ENCODE measurements at regions not wholly inside any gene's neighbourhood (a gene's known extent, or its start where the extent isn't known, plus 50 kb on each side); places are given as distances from the start of the nearest gene placed in this dataset.

GRCh38 chr6:164130151-164130550 lies 715.6 kb downstream of the QKI start:
- no peaks in the 10 kb centered on the region for H3K9me2 ChIP-seq (ENCODE audit: insufficient read depth)
- H3K4me2 ChIP-seq (ENCODE audit: low read length): no peak overlapping the region
- H3K4me1 ChIP-seq (ENCODE audit: control insufficient read depth in 1 of 2, insufficient read depth in 2 of 2, low read length in 2 of 2): no peaks in the 10 kb centered on the region
- ChIA-PET POLR2A (no interaction called here), CTCF (no interaction called here), RAD21 (ENCODE audit: low non-redundant PET in 1 of 2, low total read pairs in 2 of 2, uncharacterized antibody in 2 of 2, unreplicated experiment in 2 of 2) (no interaction called here)
- DNase-seq (ENCODE audit: low read depth, low spot score) (no peak), ATAC-seq (no peak)
- no peaks in the 10 kb centered on the region for H3K27me3 ChIP-seq (ENCODE audit: insufficient read depth, low read length)
- H3K79me2 ChIP-seq (ENCODE audit: insufficient read depth, low read length): no peaks in the 10 kb centered on the region
- peaks cover 0 to 5% of the 10 kb centered on the region in 2 experiments; a peak in 1 of 4 replicates for H3K9me3 ChIP-seq (ENCODE audit: control insufficient read depth in 1 of 2, insufficient read depth in 1 of 2, low read depth in 1 of 2, low read length in 2 of 2)
- H3K4me3 ChIP-seq (replicated peaks in 1 of 2; ENCODE audit: low read depth in 1 of 2, low read length in 2 of 2): no peak overlapping the region
- H3K36me3 ChIP-seq (ENCODE audit: control insufficient read depth in 1 of 2, insufficient read depth in 2 of 2, low read length in 2 of 2): no peaks in the 10 kb centered on the region
- intact Hi-C loops (cut with micrococcal nuclease): no loop called here
- H3K9ac ChIP-seq (ENCODE audit: low read length): no peak overlapping the region
- no TSS peak for BruUV-seq (replicated peaks)
- TF ChIP-seq ELF1 (IDR thresholded peaks at IDR 0.05; ENCODE audit: borderline replicate concordance, low read depth) (no peak), SRF (IDR thresholded peaks at IDR 0.05; ENCODE audit: low read depth) (no peak), POLR2AphosphoS5 (IDR thresholded peaks at IDR 0.05; ENCODE audit: low read depth, low read length) (no peak), ZNF274 (IDR thresholded peaks at IDR 0.05; ENCODE audit: low read depth, low read length) (no peak), MAX (IDR thresholded peaks at IDR 0.05) (no peak), FOSL1 (IDR thresholded peaks at IDR 0.05; ENCODE audit: low read depth) (no peak)
- TF ChIP-seq, protein P1, sequence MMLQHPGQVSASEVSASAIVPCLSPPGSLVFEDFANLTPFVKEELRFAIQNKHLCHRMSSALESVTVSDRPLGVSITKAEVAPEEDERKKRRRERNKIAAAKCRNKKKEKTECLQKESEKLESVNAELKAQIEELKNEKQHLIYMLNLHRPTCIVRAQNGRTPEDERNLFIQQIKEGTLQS (IDR thresholded peaks at IDR 0.05): no peak
- no peak overlapping the region for H3K27ac ChIP-seq (ENCODE audit: low read depth, low read length)
- no peak overlapping the region for H2AFZ ChIP-seq (ENCODE audit: low read depth, low read length, poor library complexity, severe bottlenecking)
- no peaks in the 10 kb centered on the region for H4K20me1 ChIP-seq (ENCODE audit: insufficient read depth)

DNA sequence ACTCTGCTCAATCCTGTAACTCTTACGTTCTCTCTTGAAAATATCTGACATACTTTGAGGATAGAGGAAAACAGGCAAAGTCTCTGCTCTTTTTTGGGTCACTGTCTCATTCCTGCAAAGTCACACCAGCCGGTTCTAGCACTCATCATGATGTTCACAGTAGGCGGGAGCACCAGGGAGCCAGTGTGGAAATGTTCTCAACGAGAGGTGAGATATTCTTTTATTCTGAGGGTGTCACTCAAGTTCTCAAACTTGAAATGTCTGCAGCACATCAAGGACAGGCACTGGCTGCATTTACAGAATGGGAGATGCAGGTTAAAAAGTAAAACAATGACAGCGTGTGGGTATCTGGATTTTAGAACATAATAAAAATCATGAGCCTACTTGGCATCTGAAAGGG lies 714.7 kb downstream of the QKI start:
- CTCF ChIA-PET: no interaction called here
- no TSS peak for BruUV-seq (replicated peaks)
- Histone ChIP-seq H3K9me3 (ENCODE audit: control insufficient read depth in 1 of 2, insufficient read depth in 1 of 2, low read depth in 1 of 2, low read length in 2 of 2) (peaks cover 0 to 5% of the 10 kb centered on the region in 2 experiments; a peak in 1 of 4 replicates), H4K20me1 (ENCODE audit: insufficient read depth) (no peaks in the 10 kb centered on the region), H3K4me3 (replicated peaks in 1 of 2; ENCODE audit: low read depth in 1 of 2, low read length in 2 of 2) (no peak overlapping the region), H3K27ac (ENCODE audit: low read depth, low read length) (no peak overlapping the region), H3K9me2 (ENCODE audit: insufficient read depth) (no peaks in the 10 kb centered on the region), H3K36me3 (ENCODE audit: control insufficient read depth in 1 of 2, insufficient read depth in 2 of 2, low read length in 2 of 2) (no peaks in the 10 kb centered on the region), H3K9ac (ENCODE audit: low read length) (no peak overlapping the region), H2AFZ (ENCODE audit: low read depth, low read length, poor library complexity, severe bottlenecking) (no peak overlapping the region), H3K4me2 (ENCODE audit: low read length) (no peak overlapping the region), H3K79me2 (ENCODE audit: insufficient read depth, low read length) (no peaks in the 10 kb centered on the region), H3K27me3 (ENCODE audit: insufficient read depth, low read length) (no peaks in the 10 kb centered on the region), H3K4me1 (ENCODE audit: control insufficient read depth in 1 of 2, insufficient read depth in 2 of 2, low read length in 2 of 2) (no peaks in the 10 kb centered on the region)
- RAD21 ChIA-PET (ENCODE audit: low non-redundant PET in 1 of 2, low total read pairs in 2 of 2, uncharacterized antibody in 2 of 2, unreplicated experiment in 2 of 2): no interaction called here
- no peak for ATAC-seq
- intact Hi-C loops (cut with micrococcal nuclease): no loop called here
- no peak for DNase-seq (ENCODE audit: low read depth, low spot score)
- POLR2A ChIA-PET: no interaction called here
- no peak for TF ChIP-seq FOSL1 (IDR thresholded peaks at IDR 0.05; ENCODE audit: low read depth)
- TF ChIP-seq EZH2 (IDR thresholded peaks at IDR 0.05): no peak
- TF ChIP-seq CEBPB (IDR thresholded peaks at IDR 0.05; ENCODE audit: low read depth): no peak
- TF ChIP-seq EZH2phosphoT487 (IDR thresholded peaks at IDR 0.05; ENCODE audit: borderline replicate concordance): no peak
- TF ChIP-seq ELF1 (IDR thresholded peaks at IDR 0.05; ENCODE audit: borderline replicate concordance, low read depth): no peak
- no peak for TF ChIP-seq SRF (IDR thresholded peaks at IDR 0.05; ENCODE audit: low read depth)
- no peak for TF ChIP-seq CBX3 (IDR thresholded peaks at IDR 0.05; ENCODE audit: low read depth)
- TF ChIP-seq, protein P2, sequence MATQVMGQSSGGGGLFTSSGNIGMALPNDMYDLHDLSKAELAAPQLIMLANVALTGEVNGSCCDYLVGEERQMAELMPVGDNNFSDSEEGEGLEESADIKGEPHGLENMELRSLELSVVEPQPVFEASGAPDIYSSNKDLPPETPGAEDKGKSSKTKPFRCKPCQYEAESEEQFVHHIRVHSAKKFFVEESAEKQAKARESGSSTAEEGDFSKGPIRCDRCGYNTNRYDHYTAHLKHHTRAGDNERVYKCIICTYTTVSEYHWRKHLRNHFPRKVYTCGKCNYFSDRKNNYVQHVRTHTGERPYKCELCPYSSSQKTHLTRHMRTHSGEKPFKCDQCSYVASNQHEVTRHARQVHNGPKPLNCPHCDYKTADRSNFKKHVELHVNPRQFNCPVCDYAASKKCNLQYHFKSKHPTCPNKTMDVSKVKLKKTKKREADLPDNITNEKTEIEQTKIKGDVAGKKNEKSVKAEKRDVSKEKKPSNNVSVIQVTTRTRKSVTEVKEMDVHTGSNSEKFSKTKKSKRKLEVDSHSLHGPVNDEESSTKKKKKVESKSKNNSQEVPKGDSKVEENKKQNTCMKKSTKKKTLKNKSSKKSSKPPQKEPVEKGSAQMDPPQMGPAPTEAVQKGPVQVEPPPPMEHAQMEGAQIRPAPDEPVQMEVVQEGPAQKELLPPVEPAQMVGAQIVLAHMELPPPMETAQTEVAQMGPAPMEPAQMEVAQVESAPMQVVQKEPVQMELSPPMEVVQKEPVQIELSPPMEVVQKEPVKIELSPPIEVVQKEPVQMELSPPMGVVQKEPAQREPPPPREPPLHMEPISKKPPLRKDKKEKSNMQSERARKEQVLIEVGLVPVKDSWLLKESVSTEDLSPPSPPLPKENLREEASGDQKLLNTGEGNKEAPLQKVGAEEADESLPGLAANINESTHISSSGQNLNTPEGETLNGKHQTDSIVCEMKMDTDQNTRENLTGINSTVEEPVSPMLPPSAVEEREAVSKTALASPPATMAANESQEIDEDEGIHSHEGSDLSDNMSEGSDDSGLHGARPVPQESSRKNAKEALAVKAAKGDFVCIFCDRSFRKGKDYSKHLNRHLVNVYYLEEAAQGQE (IDR thresholded peaks at IDR 0.05; ENCODE audit: low read depth): no peak
- no peak for TF ChIP-seq POLR2A (IDR thresholded peaks at IDR 0.05; ENCODE audit: borderline replicate concordance, extremely low read depth, insufficient read depth, insufficient read length)
- TF ChIP-seq, protein P3, sequence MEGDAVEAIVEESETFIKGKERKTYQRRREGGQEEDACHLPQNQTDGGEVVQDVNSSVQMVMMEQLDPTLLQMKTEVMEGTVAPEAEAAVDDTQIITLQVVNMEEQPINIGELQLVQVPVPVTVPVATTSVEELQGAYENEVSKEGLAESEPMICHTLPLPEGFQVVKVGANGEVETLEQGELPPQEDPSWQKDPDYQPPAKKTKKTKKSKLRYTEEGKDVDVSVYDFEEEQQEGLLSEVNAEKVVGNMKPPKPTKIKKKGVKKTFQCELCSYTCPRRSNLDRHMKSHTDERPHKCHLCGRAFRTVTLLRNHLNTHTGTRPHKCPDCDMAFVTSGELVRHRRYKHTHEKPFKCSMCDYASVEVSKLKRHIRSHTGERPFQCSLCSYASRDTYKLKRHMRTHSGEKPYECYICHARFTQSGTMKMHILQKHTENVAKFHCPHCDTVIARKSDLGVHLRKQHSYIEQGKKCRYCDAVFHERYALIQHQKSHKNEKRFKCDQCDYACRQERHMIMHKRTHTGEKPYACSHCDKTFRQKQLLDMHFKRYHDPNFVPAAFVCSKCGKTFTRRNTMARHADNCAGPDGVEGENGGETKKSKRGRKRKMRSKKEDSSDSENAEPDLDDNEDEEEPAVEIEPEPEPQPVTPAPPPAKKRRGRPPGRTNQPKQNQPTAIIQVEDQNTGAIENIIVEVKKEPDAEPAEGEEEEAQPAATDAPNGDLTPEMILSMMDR (IDR thresholded peaks at IDR 0.05 in 2 of 3, conservative IDR thresholded peaks at IDR 0.05 in 1 of 3; ENCODE audit: borderline replicate concordance in 1 of 3, insufficient read depth in 1 of 3, low read depth in 2 of 3, low read length in 2 of 3): no peak
- TF ChIP-seq, protein P1 (IDR thresholded peaks at IDR 0.05): no peak
- no peak for TF ChIP-seq POLR2AphosphoS5 (IDR thresholded peaks at IDR 0.05; ENCODE audit: low read depth, low read length)
- no peak for TF ChIP-seq MAX (IDR thresholded peaks at IDR 0.05)
